K562 (cell line): ENCODE measurements at regions not wholly inside any gene's neighbourhood (a gene's known extent, or its start where the extent isn't known, plus 50 kb on each side); places are given as distances from the start of the nearest gene placed in this dataset.
"Not testable (repeated sequence)": the region's sequence is repeated elsewhere in the genome, so short reads cannot be mapped to it uniquely, and the experiment has no call there.

Experiments used
- KLF6 ChIP-seq: fragments of 250-450 bp; sonication (Bioruptor Pico); IDR thresholded peaks from 2 replicates; pipeline ENCODE4 v1.4.0; 2020; ENCODE audit warnings: mild to moderate bottlenecking, moderate library complexity, borderline replicate concordance
- NBN ChIP-seq: fragments of 450-650 bp; IDR thresholded peaks from 2 replicates; pipeline ENCODE4 v1.6.1; 2016; ENCODE audit warnings: low read depth, mild to moderate bottlenecking
- POLR2A ChIP-seq: fragments of 450-650 bp; conservative IDR thresholded peaks from 2 replicates; pipeline ENCODE4 v1.6.1; 2016
- ZNF511 ChIP-seq: sonication (generic); formaldehyde crosslinking; IDR thresholded peaks from 2 replicates; pipeline ENCODE4 v1.8.0; 2022; ENCODE audit warnings: mild to moderate bottlenecking, missing genetic modification reagents
- ZNF780A ChIP-seq: fragments of 250-450 bp; sonication (Bioruptor Pico); IDR thresholded peaks from 2 replicates; pipeline ENCODE4 v1.5.0; 2021; ENCODE audit warnings: mild to moderate bottlenecking

GRCh38 chr1:88517499-88517898 lies 166.6 kb upstream of the PKN2 start:
- not testable (repeated sequence) for TF ChIP-seq NBN; POLR2A; KLF6 (CRISPR knock-in tag); ZNF511 (CRISPR knock-in tag); ZNF780A
